WTC11 (cell line): ENCODE measurements at regions not wholly inside any gene's neighbourhood (a gene's known extent, or its start where the extent isn't known, plus 50 kb on each side); places are given as distances from the start of the nearest gene placed in this dataset.

Source experiments
- ATAC-seq: fragments of 200-7000 bp; cut with Tn5 transposase; 2 replicates; pipeline ENCODE4 v1.10.0; 2021; ENCODE audit warnings: mild to moderate bottlenecking, moderate library complexity
- CTCF ChIA-PET: fragments of 300-600 bp; sonication (Branson Sonifier 250); formaldehyde crosslinking; loops from one replicate; lab custom pipeline; 2021; ENCODE audit warnings: antibody characterized with exemption; lab: Charles Lee
- POLR2A ChIA-PET: fragments of 350-600 bp; sonication (Branson Sonifier 250); formaldehyde crosslinking; loops from one replicate; lab custom pipeline; 2021; ENCODE audit warnings: antibody characterized with exemption; lab: Charles Lee
- DNase-seq: peaks from one replicate; pipeline ENCODE4 v3.0.0; 2021; ENCODE audit warnings: low spot score
- H3K27ac Mint-ChIP-seq: 2 replicates; pipeline ENCODE4 v1.8.0; 2021; ENCODE audit warnings: mixed read lengths
- H3K27me3 Mint-ChIP-seq: 2 replicates; pipeline ENCODE4 v1.8.0; 2021; ENCODE audit warnings: low read depth, mild to moderate bottlenecking, moderate library complexity, mixed read lengths
- H3K36me3 Mint-ChIP-seq: 2 replicates; pipeline ENCODE4 v1.8.0; 2021; ENCODE audit warnings: mixed read lengths
- H3K4me1 Mint-ChIP-seq: 2 replicates; pipeline ENCODE4 v1.8.0; 2022; ENCODE audit warnings: mixed read lengths
- H3K4me3 Mint-ChIP-seq: 2 replicates; pipeline ENCODE4 v1.8.0; 2021; ENCODE audit warnings: mild to moderate bottlenecking, moderate library complexity, mixed read lengths
- H3K9me3 Mint-ChIP-seq: 2 replicates; pipeline ENCODE4 v1.8.0; 2021; ENCODE audit warnings: mixed read lengths
- ARID4B ChIP-seq: sonication (generic); formaldehyde crosslinking; IDR thresholded peaks from 2 replicates; pipeline ENCODE4 v1.8.0; 2023; ENCODE audit warnings: missing genetic modification reagents, mild to moderate bottlenecking, borderline replicate concordance
- E2F4 ChIP-seq: sonication (generic); formaldehyde crosslinking; IDR thresholded peaks from 2 replicates; pipeline ENCODE4 v1.8.1; 2022; ENCODE audit warnings: low read depth, mild to moderate bottlenecking, moderate library complexity, missing genetic modification reagents, borderline replicate concordance
- E2F5 ChIP-seq: sonication (generic); formaldehyde crosslinking; IDR thresholded peaks from 2 replicates; pipeline ENCODE4 v1.8.1; 2022; ENCODE audit warnings: mild to moderate bottlenecking, moderate library complexity, missing genetic modification reagents
- EMX1 ChIP-seq: fragments of 250-450 bp; sonication (Bioruptor Pico); IDR thresholded peaks from 2 replicates; pipeline ENCODE4 v1.8.0; 2021; ENCODE audit warnings: mild to moderate bottlenecking
- FOXJ3 ChIP-seq: sonication (generic); formaldehyde crosslinking; IDR thresholded peaks from 2 replicates; pipeline ENCODE4 v1.9.0; 2021; ENCODE audit warnings: missing genetic modification reagents, mild to moderate bottlenecking, borderline replicate concordance
- GRHL2 ChIP-seq: fragments of 250-450 bp; sonication (Bioruptor Pico); IDR thresholded peaks from 2 replicates; pipeline ENCODE4 v1.8.0; 2022; ENCODE audit warnings: mild to moderate bottlenecking, moderate library complexity; ENCODE audit not compliant: insufficient replicate concordance, severe bottlenecking
- GTF2I ChIP-seq: fragments of 250-450 bp; sonication (Bioruptor Pico); conservative IDR thresholded peaks from 2 replicates; pipeline ENCODE4 v1.4.0; 2021; ENCODE audit warnings: mild to moderate bottlenecking
- KAT7 ChIP-seq: sonication (generic); formaldehyde crosslinking; IDR thresholded peaks from 2 replicates; pipeline ENCODE4 v1.8.1; 2023; ENCODE audit warnings: missing genetic modification reagents, mild to moderate bottlenecking, borderline replicate concordance
- MXD4 ChIP-seq: fragments of 250-450 bp; sonication (Bioruptor Pico); IDR thresholded peaks from 2 replicates; pipeline ENCODE4 v1.8.0; 2021; ENCODE audit warnings: mild to moderate bottlenecking, moderate library complexity, borderline replicate concordance
- NFYB ChIP-seq: sonication (generic); formaldehyde crosslinking; conservative IDR thresholded peaks from 2 replicates; pipeline ENCODE4 v1.8.0; 2022; ENCODE audit warnings: low read depth, missing genetic modification reagents
- NR2C2 ChIP-seq: sonication (generic); formaldehyde crosslinking; IDR thresholded peaks from 2 replicates; pipeline ENCODE4 v1.8.0; 2022; ENCODE audit warnings: mild to moderate bottlenecking, missing genetic modification reagents
- OVOL2 ChIP-seq: fragments of 250-450 bp; sonication (Bioruptor Pico); IDR thresholded peaks from 2 replicates; pipeline ENCODE4 v1.9.0; 2021; ENCODE audit warnings: mild to moderate bottlenecking, borderline replicate concordance
- PREB ChIP-seq: sonication (generic); formaldehyde crosslinking; IDR thresholded peaks from 2 replicates; pipeline ENCODE4 v1.8.1; 2022; ENCODE audit warnings: mild to moderate bottlenecking, missing genetic modification reagents, moderate library complexity, borderline replicate concordance
- RELA ChIP-seq: sonication (generic); formaldehyde crosslinking; IDR thresholded peaks from 2 replicates; pipeline ENCODE4 v1.8.1; 2022; ENCODE audit warnings: missing genetic modification reagents, mild to moderate bottlenecking, borderline replicate concordance
- TP53 ChIP-seq: sonication (generic); formaldehyde crosslinking; IDR thresholded peaks from 2 replicates; pipeline ENCODE4 v1.8.1; 2023; ENCODE audit warnings: mild to moderate bottlenecking, missing genetic modification reagents
- ZNF138 ChIP-seq: sonication (generic); formaldehyde crosslinking; conservative IDR thresholded peaks from 2 replicates; pipeline ENCODE4 v1.8.1; 2022; ENCODE audit warnings: mild to moderate bottlenecking, moderate library complexity, missing genetic modification reagents
- ZNF396 ChIP-seq: fragments of 250-450 bp; sonication (Bioruptor Pico); IDR thresholded peaks from 2 replicates; pipeline ENCODE4 v1.8.0; 2021; ENCODE audit warnings: mild to moderate bottlenecking, moderate library complexity, borderline replicate concordance
- ZNF423 ChIP-seq: fragments of 250-450 bp; sonication (Bioruptor Pico); IDR thresholded peaks from 2 replicates; pipeline ENCODE4 v2.1.2; 2022; ENCODE audit warnings: mild to moderate bottlenecking, moderate library complexity
- ZNF671 ChIP-seq: fragments of 250-450 bp; sonication (Bioruptor Pico); IDR thresholded peaks from 2 replicates; pipeline ENCODE4 v1.8.0; 2021; ENCODE audit warnings: mild to moderate bottlenecking
- ZSCAN18 ChIP-seq: fragments of 250-450 bp; sonication (Bioruptor Pico); IDR thresholded peaks from 2 replicates; pipeline ENCODE4 v2.1.2; 2022; ENCODE audit warnings: mild to moderate bottlenecking, moderate library complexity
- TF ChIP-seq, protein P1 (sequence below): sonication (generic); formaldehyde crosslinking; IDR thresholded peaks from 2 replicates; pipeline ENCODE4 v1.8.0; 2022; ENCODE audit warnings: mild to moderate bottlenecking, missing genetic modification reagents
- TF ChIP-seq, protein P2 (sequence below): sonication (generic); formaldehyde crosslinking; IDR thresholded peaks from 2 replicates; pipeline ENCODE4 v1.8.0; 2022; ENCODE audit warnings: mild to moderate bottlenecking, missing genetic modification reagents
- TF ChIP-seq, protein P3 (sequence below): sonication (generic); formaldehyde crosslinking; conservative IDR thresholded peaks from 2 replicates; pipeline ENCODE4 v1.8.1; 2022; ENCODE audit warnings: mild to moderate bottlenecking, missing genetic modification reagents

GRCh38 chr9:134222018-134222573 is 57.7 kb upstream of the RNU6ATAC start (continued):
- no peak for TF ChIP-seq GRHL2 (CRISPR knock-in tag)
- TF ChIP-seq ZNF423 (CRISPR knock-in tag): no peak
- TF ChIP-seq ARID4B: no peak
- no peak for TF ChIP-seq E2F4 (CRISPR knock-in tag)
- no peak for TF ChIP-seq GTF2I (CRISPR knock-in tag)
- no peak for TF ChIP-seq MXD4 (CRISPR knock-in tag)
- no peak for TF ChIP-seq PREB (CRISPR knock-in tag)
- TF ChIP-seq OVOL2 (CRISPR knock-in tag): no peak

- ChIA-PET POLR2A (no interaction called here), CTCF (no interaction called here)
- DNase-seq (no peak), ATAC-seq (no peak)
- no peaks in the 10 kb centered on the region for H3K27me3 Mint-ChIP-seq
- TF ChIP-seq, protein P1, sequence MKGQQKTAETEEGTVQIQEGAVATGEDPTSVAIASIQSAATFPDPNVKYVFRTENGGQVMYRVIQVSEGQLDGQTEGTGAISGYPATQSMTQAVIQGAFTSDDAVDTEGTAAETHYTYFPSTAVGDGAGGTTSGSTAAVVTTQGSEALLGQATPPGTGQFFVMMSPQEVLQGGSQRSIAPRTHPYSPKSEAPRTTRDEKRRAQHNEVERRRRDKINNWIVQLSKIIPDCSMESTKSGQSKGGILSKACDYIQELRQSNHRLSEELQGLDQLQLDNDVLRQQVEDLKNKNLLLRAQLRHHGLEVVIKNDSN (CRISPR knock-in tag): no peak
- TF ChIP-seq, protein P2, sequence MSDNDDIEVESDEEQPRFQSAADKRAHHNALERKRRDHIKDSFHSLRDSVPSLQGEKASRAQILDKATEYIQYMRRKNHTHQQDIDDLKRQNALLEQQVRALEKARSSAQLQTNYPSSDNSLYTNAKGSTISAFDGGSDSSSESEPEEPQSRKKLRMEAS (CRISPR knock-in tag): no peak
- TF ChIP-seq, protein P3, sequence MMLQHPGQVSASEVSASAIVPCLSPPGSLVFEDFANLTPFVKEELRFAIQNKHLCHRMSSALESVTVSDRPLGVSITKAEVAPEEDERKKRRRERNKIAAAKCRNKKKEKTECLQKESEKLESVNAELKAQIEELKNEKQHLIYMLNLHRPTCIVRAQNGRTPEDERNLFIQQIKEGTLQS (CRISPR knock-in tag): no peak
- TF ChIP-seq NR2C2 (CRISPR knock-in tag) (no peak), TP53 (CRISPR knock-in tag) (no peak), ZNF138 (no peak), FOXJ3 (CRISPR knock-in tag) (no peak), RELA (CRISPR knock-in tag) (no peak), E2F5 (CRISPR knock-in tag) (no peak), ZSCAN18 (no peak), NFYB (no peak), ZNF396 (no peak), EMX1 (CRISPR knock-in tag) (no peak), KAT7 (no peak), ZNF671 (CRISPR knock-in tag) (no peak)
- H3K4me3 Mint-ChIP-seq: no peak overlapping the region
- H3K36me3 Mint-ChIP-seq: no peaks in the 10 kb centered on the region
- H3K4me1 Mint-ChIP-seq: peaks cover 22% of the 10 kb centered on the region
- H3K9me3 Mint-ChIP-seq: no peaks in the 10 kb centered on the region
- peak overlapping the region; percentile 11; the same call in 1 of the 2 replicates for H3K27ac Mint-ChIP-seq
These were observed 58.7 kb upstream of the RNU6ATAC start for GRCh38 chr9:134223091-134223490.
